ENCODE measurements at regions not wholly inside any gene's neighbourhood (a gene's known extent, or its start where the extent isn't known, plus 50 kb on each side); places are given as distances from the start of the nearest gene placed in this dataset.

GRCh38 chr21:43353282-43354025 lies 73.5 kb downstream of the SIK1 start:
- Histone ChIP-seq H3K9me3 (ENCODE audit: low read depth, low read length, poor library complexity, severe bottlenecking) (no peaks in the 10 kb centered on the region), H3K4me1 (ENCODE audit: insufficient read depth, low read length, poor library complexity, severe bottlenecking) (peaks cover 6% of the 10 kb centered on the region), H3K4me3 (ENCODE audit: low read depth, low read length, poor library complexity, severe bottlenecking) (no peak overlapping the region), H3K27me3 (replicated peaks; ENCODE audit: insufficient read depth, low read depth, low read length, poor library complexity) (no peaks in the 10 kb centered on the region), H3K27ac (ENCODE audit: low read depth, low read length, poor library complexity, severe bottlenecking) (no peak overlapping the region), H3K36me3 (ENCODE audit: insufficient read depth, low read length, poor library complexity, severe bottlenecking) (no peaks in the 10 kb centered on the region)
- DNase-seq (ENCODE audit: low spot score): no peak
- no TSS peak for BruUV-seq (replicated peaks)
- TF ChIP-seq CTCF (conservative IDR thresholded peaks at IDR 0.05; ENCODE audit: low read depth, low read length) (no peak), EZH2 (IDR thresholded peaks at IDR 0.05; ENCODE audit: borderline replicate concordance, low read depth, low read length, poor library complexity, severe bottlenecking) (no peak)
- intact Hi-C loops (cut with micrococcal nuclease; ENCODE audit: unreplicated experiment): no loop called here
- ChIA-PET POLR2A (ENCODE audit: low non-redundant PET) (interaction anchor here (0.7 kb wide), 1 partner anchor 163 kb away, joined by 3 read pairs; no protein-coding TSS in a partner anchor), CTCF (no interaction called here)

- H3K9me3 ChIP-seq (ENCODE audit: low read depth, low read length, poor library complexity, severe bottlenecking): no peaks in the 10 kb centered on the region
- BruUV-seq (replicated peaks): no TSS peak
- no peaks in the 10 kb centered on the region for H3K27me3 ChIP-seq (replicated peaks; ENCODE audit: insufficient read depth, low read depth, low read length, poor library complexity)
- H3K4me1 ChIP-seq (ENCODE audit: insufficient read depth, low read length, poor library complexity, severe bottlenecking): peaks cover 6% of the 10 kb centered on the region
- POLR2A ChIA-PET (ENCODE audit: low non-redundant PET): interaction anchor here (0.7 kb wide), 1 partner anchor 163 kb away, joined by 3 read pairs; no protein-coding TSS in a partner anchor
- H3K27ac ChIP-seq (ENCODE audit: low read depth, low read length, poor library complexity, severe bottlenecking): no peak overlapping the region
- DNase-seq (ENCODE audit: low spot score): peak; percentile 45
- intact Hi-C loops (cut with micrococcal nuclease; ENCODE audit: unreplicated experiment): no loop called here
- CTCF ChIA-PET: no interaction called here
- H3K36me3 ChIP-seq (ENCODE audit: insufficient read depth, low read length, poor library complexity, severe bottlenecking): no peaks in the 10 kb centered on the region
- TF ChIP-seq CTCF (conservative IDR thresholded peaks at IDR 0.05; ENCODE audit: low read depth, low read length): no peak
- TF ChIP-seq EZH2 (IDR thresholded peaks at IDR 0.05; ENCODE audit: borderline replicate concordance, low read depth, low read length, poor library complexity, severe bottlenecking): no peak
- no peak overlapping the region for H3K4me3 ChIP-seq (ENCODE audit: low read depth, low read length, poor library complexity, severe bottlenecking)
Observed at GRCh38 chr21:43352568-43353281, 74.2 kb downstream of the SIK1 start.

- POLR2A ChIA-PET (ENCODE audit: low non-redundant PET): no interaction called here
- Histone ChIP-seq H3K4me1 (ENCODE audit: insufficient read depth, low read length, poor library complexity, severe bottlenecking) (peaks cover 6% of the 10 kb centered on the region), H3K27ac (ENCODE audit: low read depth, low read length, poor library complexity, severe bottlenecking) (no peak overlapping the region), H3K27me3 (replicated peaks; ENCODE audit: insufficient read depth, low read depth, low read length, poor library complexity) (no peaks in the 10 kb centered on the region), H3K4me3 (ENCODE audit: low read depth, low read length, poor library complexity, severe bottlenecking) (no peak overlapping the region), H3K9me3 (ENCODE audit: low read depth, low read length, poor library complexity, severe bottlenecking) (no peaks in the 10 kb centered on the region), H3K36me3 (ENCODE audit: insufficient read depth, low read length, poor library complexity, severe bottlenecking) (no peaks in the 10 kb centered on the region)
- intact Hi-C loops (cut with micrococcal nuclease; ENCODE audit: unreplicated experiment): no loop called here
- DNase-seq (ENCODE audit: low spot score): no peak
- BruUV-seq (replicated peaks): no TSS peak
- TF ChIP-seq EZH2 (IDR thresholded peaks at IDR 0.05; ENCODE audit: borderline replicate concordance, low read depth, low read length, poor library complexity, severe bottlenecking) (no peak), CTCF (conservative IDR thresholded peaks at IDR 0.05; ENCODE audit: low read depth, low read length) (no peak)
- CTCF ChIA-PET: no interaction called here
Observed at GRCh38 chr21:43352154-43352537, 74.8 kb downstream of the SIK1 start.

All from A673 (cell line).